Fibroblast of villous mesenchyme (primary cell): ENCODE measurements at regions not wholly inside any gene's neighbourhood (a gene's known extent, or its start where the extent isn't known, plus 50 kb on each side); places are given as distances from the start of the nearest gene placed in this dataset.
A peak's percentile ranks its signal among the peaks of the same experiment; 100 is the strongest.

Source experiments
- DNase-seq: peaks from one replicate; pipeline ENCODE4 v3.0.0-alpha.2; 2010; ENCODE audit warnings: low read depth
- H3K4me3 ChIP-seq: 2 replicates; pipeline ENCODE4 v1.5.1; 2011; ENCODE audit warnings: low read depth, mild to moderate bottlenecking, low read length
- TF ChIP-seq, protein P1 (sequence below): IDR thresholded peaks from 2 replicates; pipeline ENCODE4 v1.5.1; 2012; ENCODE audit warnings: low read depth, mild to moderate bottlenecking, low read length; ENCODE audit not compliant: insufficient read depth

DNA sequence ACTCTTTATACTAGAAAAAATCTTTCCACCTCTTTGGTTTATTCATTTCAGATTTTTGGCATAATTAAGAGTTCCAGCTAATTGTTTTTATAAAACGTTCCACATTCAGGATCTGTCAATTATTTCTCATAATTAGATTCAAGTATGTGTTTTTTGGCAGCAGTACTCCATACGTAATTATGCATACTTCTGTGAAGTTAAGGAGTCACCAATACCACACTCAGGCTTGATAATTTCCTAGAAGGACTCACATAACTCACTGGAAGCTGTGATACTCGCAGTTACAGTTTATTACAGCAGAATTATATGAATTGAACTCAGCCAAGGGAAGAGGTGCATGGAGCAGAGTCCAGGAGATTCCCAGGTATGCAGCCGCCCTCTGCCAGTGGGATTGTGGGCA lies 290.5 kb upstream of the AKR1E2 start:
- H3K4me3 ChIP-seq: no peak overlapping the region
- TF ChIP-seq, protein P1, sequence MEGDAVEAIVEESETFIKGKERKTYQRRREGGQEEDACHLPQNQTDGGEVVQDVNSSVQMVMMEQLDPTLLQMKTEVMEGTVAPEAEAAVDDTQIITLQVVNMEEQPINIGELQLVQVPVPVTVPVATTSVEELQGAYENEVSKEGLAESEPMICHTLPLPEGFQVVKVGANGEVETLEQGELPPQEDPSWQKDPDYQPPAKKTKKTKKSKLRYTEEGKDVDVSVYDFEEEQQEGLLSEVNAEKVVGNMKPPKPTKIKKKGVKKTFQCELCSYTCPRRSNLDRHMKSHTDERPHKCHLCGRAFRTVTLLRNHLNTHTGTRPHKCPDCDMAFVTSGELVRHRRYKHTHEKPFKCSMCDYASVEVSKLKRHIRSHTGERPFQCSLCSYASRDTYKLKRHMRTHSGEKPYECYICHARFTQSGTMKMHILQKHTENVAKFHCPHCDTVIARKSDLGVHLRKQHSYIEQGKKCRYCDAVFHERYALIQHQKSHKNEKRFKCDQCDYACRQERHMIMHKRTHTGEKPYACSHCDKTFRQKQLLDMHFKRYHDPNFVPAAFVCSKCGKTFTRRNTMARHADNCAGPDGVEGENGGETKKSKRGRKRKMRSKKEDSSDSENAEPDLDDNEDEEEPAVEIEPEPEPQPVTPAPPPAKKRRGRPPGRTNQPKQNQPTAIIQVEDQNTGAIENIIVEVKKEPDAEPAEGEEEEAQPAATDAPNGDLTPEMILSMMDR: no peak
- no peak for DNase-seq

DNA sequence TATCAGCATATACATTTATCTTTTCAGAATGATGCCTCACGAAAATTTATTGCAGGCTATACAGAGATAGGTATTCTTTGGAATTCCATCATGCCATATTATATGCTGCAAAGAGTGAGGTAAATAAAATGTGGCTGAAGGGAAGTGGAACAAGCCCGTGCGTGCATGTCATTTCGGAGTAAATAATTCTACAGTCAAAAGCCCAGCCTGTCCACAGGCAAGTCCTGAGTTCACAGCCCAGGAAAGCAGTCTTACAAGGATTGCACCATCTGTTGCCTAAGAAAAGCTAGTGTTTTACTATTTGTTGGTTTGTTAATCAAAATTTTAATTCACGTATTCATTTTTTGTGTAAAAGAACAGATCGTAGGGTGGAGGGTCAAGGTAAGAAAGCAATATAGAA lies 292.4 kb upstream of the AKR1E2 start:
- peak; percentile 54 for DNase-seq
- H3K4me3 ChIP-seq: no peak overlapping the region
- TF ChIP-seq, protein P1: no peak

DNA sequence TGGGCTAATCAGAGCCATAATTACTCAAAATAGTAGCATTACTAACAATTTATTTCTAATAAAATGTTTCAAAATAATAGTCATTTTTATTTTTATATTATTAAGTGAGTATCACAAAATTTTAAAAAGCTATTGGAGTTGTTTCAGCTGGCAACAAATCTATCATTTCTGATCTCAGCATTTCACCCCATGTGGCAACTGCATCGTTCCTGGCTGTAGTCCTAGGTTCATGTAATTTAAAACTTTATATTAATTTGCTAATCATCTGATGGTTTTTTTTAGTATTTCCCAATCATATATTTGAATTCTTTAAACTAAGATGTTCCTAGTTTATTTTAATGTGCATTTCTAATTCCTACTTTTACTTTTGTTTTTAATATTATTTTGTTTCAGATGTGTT lies 293.0 kb upstream of the AKR1E2 start:
- TF ChIP-seq, protein P1: no peak
- peak; percentile 26 for DNase-seq
- no peak overlapping the region for H3K4me3 ChIP-seq

DNA sequence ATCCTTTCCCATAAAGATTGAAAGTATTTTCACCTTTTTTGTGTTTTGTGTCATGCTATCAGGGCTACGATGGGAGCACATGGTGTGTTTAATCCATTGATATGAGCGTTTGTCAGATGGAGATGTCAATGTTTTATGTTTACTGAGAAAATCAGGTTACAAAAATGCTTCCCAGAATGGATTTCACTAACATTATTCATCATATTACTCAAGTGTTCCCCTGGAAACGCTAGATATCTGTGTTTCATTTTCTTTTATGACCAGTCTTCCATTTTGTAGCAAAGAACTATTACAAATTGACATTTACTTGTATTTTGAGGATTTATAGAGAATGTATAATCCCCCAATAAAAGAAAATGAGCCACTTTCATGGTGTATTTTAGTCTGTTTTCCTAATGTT lies 293.5 kb upstream of the AKR1E2 start:
- peak; percentile 81 for DNase-seq
- H3K4me3 ChIP-seq: no peak overlapping the region
- TF ChIP-seq, protein P1: no peak

DNA sequence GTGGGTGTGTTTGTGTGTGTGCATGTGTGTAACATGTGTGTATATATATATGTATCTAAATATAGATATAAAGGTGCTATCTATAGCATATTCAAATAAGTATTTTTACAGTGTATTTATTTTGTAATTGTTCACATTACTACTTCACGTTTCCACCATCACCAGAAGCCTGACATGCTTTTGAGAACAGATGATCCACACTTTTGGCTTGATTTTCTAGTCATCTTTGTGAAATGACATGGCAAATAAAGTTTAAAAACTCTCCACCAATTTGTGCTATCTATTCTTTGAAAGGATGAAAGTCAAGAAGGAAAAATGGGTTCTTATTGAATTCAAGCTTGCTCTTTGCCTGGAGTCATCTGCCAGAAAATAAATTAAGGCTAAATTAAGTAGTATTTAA lies 294.0 kb upstream of the AKR1E2 start:
- TF ChIP-seq, protein P1: no peak
- no peak overlapping the region for H3K4me3 ChIP-seq

DNA sequence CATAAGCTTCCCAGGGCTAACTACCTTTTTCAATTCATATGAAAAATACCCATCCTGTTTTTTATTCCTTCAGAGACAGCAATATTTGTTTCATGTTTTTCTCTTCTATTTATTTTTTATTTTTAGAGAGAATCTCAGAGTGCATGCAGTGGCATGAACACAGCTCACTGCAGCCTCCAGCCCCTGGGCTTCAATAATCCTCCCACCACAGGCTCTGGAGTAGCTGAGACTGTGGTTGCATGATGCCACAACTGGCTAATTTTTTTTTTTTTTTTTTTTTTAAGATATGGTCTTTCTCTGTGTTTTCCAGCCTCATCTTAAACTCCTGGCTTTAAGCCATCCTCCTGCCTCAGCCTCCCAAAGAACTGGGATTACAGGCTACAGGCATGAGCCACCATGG lies 296.7 kb upstream of the AKR1E2 start:
- H3K4me3 ChIP-seq: no peak overlapping the region
- TF ChIP-seq, protein P1: no peak
- DNase-seq: no peak

More for the DNA sequence above, 294.0 kb upstream of the AKR1E2 start:
- no peak for DNase-seq

DNA sequence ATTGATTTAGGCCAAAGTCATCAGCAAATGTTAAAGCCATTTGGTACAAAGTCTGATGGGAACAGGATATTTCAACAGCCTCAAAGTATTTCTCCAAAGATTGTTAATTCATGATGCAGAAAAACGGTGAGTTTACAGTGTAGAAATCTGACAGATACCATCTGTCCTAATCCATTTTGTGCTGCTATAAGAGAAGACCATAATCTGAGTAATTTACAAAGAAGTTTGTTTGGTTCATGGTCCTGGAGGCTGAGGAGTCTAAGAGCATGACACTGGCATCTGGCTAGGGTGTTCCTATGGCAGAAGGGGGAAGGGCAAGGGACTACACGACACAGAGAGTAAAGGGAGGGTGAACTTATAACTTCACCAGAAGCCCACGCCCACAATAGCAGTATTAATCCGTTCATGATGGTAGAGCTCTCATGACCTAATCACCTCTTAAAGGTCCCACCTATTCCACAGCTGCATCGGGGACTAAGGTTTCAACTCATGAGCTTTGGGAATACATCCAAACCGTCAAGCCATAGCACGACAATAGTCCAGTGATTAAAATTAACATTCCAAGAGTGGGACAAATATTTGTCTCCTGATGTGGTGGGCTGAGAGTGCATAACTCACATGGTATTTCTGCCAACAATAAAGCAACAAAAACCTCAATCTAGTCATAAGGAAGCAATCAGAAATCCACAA lies 298.6 kb upstream of the AKR1E2 start:
- no peak overlapping the region for H3K4me3 ChIP-seq
- DNase-seq: no peak
- TF ChIP-seq, protein P1: no peak
